BE2C (cell line): ENCODE measurements at regions not wholly inside any gene's neighbourhood (a gene's known extent, or its start where the extent isn't known, plus 50 kb on each side); places are given as distances from the start of the nearest gene placed in this dataset.

Experiments used
- DNase-seq: peaks from one replicate; pipeline ENCODE4 v3.0.0-alpha.2; 2020
- H3K27me3 ChIP-seq: fragments of 250-450 bp; sonication (Bioruptor Pico); 2 replicates; pipeline ENCODE4 v1.5.1; 2020; ENCODE audit warnings: mild to moderate bottlenecking
- H3K36me3 ChIP-seq: fragments of 250-450 bp; sonication (Bioruptor Pico); 2 replicates; pipeline ENCODE4 v1.5.1; 2020; ENCODE audit warnings: mild to moderate bottlenecking
- H3K4me1 ChIP-seq: fragments of 250-450 bp; sonication (Bioruptor Pico); 2 replicates; pipeline ENCODE4 v1.5.1; 2020
- H3K4me3 ChIP-seq: 2 replicates; pipeline ENCODE4 v1.5.1; 2011; ENCODE audit warnings: low read depth, low read length
- H3K9me3 ChIP-seq: fragments of 250-450 bp; sonication (Bioruptor Pico); 2 replicates; pipeline ENCODE4 v1.5.1; 2020
- CTCF ChIP-seq: IDR thresholded peaks from 2 replicates; pipeline ENCODE4 v1.5.1; 2012; ENCODE audit warnings: mild to moderate bottlenecking, low read depth, low read length

DNA sequence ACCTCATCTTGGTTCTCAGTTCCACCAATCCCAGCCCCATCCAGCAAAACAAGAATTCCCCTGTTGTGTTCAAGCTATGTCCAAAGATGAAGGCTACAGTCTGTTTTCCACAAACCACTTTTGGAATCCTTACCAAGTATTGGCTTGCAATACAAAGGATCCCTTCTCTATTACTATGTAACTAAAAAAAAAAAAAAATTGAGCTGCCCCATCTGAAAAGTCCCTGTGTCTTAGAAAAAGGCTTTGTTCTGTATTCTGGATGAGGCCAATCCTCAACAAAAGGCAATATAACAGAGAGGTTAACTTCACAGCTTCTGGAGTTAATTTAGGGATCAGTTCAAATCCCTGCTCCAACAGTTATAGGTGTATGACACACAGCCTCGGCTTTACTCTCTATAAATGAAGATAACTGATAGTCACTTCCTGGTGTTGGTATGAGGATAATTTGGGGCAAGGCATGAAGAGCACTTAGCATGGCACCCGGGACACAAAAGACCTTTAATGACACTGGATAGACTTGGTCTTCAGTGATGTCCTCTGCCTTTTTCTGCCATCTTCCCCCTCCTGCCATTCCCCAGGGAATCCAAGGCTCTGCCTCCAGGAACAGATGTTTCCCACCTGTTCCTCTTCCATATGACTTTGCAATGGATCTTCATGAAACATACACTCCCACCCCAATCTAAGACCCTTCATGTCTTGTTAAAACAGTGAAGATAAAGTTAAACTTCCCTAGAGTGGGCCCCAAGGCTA, 61.2 kb upstream of the ATL2 start:
- H3K36me3 ChIP-seq: no peaks in the 10 kb centered on the region
- H3K4me3 ChIP-seq: no peak overlapping the region
- no peaks in the 10 kb centered on the region for H3K9me3 ChIP-seq
- no peak for TF ChIP-seq CTCF
- no peak for DNase-seq
- peaks cover 4% of the 10 kb centered on the region for H3K4me1 ChIP-seq
- peaks cover 3% of the 10 kb centered on the region for H3K27me3 ChIP-seq

DNA sequence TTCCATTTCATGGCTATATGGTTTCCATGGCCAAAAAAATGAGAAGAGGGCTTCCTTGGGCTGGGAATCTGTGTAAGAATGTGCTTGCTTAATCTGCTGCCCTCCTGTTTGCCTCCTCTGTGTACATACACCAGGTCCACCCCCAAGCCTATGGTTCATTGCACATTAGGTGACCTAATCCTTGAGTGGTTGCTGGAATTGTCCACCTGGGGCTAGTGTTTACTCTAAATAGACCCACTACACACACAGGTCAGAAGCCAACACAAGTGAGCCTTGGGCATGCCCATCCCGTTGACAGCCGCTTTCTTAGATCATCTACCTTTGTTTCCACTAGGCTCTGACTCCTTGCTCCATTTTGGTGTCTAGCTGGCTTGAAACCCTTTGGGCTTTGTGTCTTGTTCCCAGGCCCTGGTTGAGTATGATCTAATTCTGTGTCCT, 59.2 kb upstream of the ATL2 start:
- H3K4me1 ChIP-seq: peaks cover 4% of the 10 kb centered on the region
- no peak for TF ChIP-seq CTCF
- H3K27me3 ChIP-seq: no peaks in the 10 kb centered on the region; the same call in 1 of the 2 replicates
- no peak for DNase-seq
- no peaks in the 10 kb centered on the region for H3K9me3 ChIP-seq
- no peak overlapping the region for H3K4me3 ChIP-seq
- H3K36me3 ChIP-seq: no peaks in the 10 kb centered on the region

GRCh38 chr2:38435775-38436174, 58.7 kb upstream of the ATL2 start:
- TF ChIP-seq CTCF: no peak
- H3K4me3 ChIP-seq: no peak overlapping the region
- H3K4me1 ChIP-seq: peaks cover 4% of the 10 kb centered on the region
- H3K27me3 ChIP-seq: no peaks in the 10 kb centered on the region; the same call in 1 of the 2 replicates
- no peaks in the 10 kb centered on the region for H3K9me3 ChIP-seq
- no peaks in the 10 kb centered on the region for H3K36me3 ChIP-seq
- DNase-seq: no peak

DNA sequence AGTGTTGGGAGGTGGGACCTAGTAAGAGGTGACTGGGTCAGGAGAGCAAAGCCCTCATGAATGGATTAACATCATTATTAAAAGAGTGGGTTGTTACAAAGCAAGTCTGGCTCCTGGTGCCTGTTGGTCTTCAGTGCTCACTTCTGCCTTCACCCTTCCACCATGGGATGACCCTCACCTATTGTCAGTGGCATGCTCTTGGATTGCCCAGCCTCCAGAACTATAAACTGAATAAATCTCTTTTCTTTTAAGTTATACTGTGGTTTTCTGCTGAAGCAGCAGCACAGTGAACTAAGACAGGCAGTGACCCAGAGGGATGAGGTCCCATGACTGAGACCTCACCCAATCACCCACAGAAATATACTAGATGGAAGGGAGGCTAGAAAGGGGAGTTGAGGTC, 57.5 kb upstream of the ATL2 start:
- H3K4me1 ChIP-seq: no peaks in the 10 kb centered on the region; the same call in none of the 2 replicates
- no peaks in the 10 kb centered on the region for H3K36me3 ChIP-seq
- H3K4me3 ChIP-seq: no peak overlapping the region
- no peak for TF ChIP-seq CTCF
- DNase-seq: no peak
- no peaks in the 10 kb centered on the region for H3K9me3 ChIP-seq
- H3K27me3 ChIP-seq: no peaks in the 10 kb centered on the region; the same call in 1 of the 2 replicates

DNA sequence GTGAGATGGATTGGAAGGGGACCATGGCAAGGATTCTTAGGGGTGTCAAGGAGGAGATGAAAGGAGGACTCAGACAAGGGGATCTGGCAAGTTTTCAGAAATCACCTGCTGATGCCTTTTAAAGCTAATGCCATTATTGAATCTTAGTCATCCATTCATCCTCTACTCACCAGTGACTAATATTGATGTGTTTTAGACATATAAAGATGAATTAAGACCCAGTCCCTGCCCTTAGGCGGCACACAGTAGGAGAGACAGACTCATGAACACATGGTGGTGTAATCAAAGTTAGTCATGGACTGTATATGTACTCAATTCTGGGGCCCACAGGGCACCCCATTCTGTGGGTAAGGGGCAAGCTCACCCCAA, 56.5 kb upstream of the ATL2 start:
- no peak for DNase-seq
- no peaks in the 10 kb centered on the region; the same call in none of the 2 replicates for H3K4me1 ChIP-seq
- TF ChIP-seq CTCF: no peak

GRCh38 chr2:38432820-38433606, 55.9 kb upstream of the ATL2 start:
- H3K4me1 ChIP-seq: no peaks in the 10 kb centered on the region; the same call in none of the 2 replicates
- H3K27me3 ChIP-seq: no peaks in the 10 kb centered on the region
- no peaks in the 10 kb centered on the region for H3K9me3 ChIP-seq
- TF ChIP-seq CTCF: no peak
- no peaks in the 10 kb centered on the region for H3K36me3 ChIP-seq
- DNase-seq: no peak
- H3K4me3 ChIP-seq: no peak overlapping the region

More for the DNA sequence above, 56.5 kb upstream of the ATL2 start:
- Histone ChIP-seq H3K4me3 (no peak overlapping the region), H3K9me3 (no peaks in the 10 kb centered on the region), H3K36me3 (no peaks in the 10 kb centered on the region), H3K27me3 (no peaks in the 10 kb centered on the region)
